Naive thymus-derived CD8-positive, alpha-beta T cell (primary cell): ENCODE measurements at regions not wholly inside any gene's neighbourhood (a gene's known extent, or its start where the extent isn't known, plus 50 kb on each side); places are given as distances from the start of the nearest gene placed in this dataset.

Experiments
- ATAC-seq, 2 donors: fragments of 150-1000 bp; cut with Tn5 transposase in 1 of 2; sonication (Bioruptor Pico), chemical (Tn5 transposase) in 1 of 2; 1 replicate in 1 of 2; 2 replicates in 1 of 2; pipeline ENCODE4 v1.10.0; 2021; ENCODE audit warnings: mild to moderate bottlenecking in 2 of 2, moderate library complexity in 2 of 2
- POLR2A ChIA-PET: fragments of 350-600 bp; sonication (Branson Sonifier 250); formaldehyde crosslinking; loops from one replicate; lab custom pipeline; 2021; ENCODE audit warnings: antibody characterized with exemption; lab: Charles Lee
- DNase-seq, 10 donors: peaks; one replicate each; pipeline versions ENCODE4 v3.0.0 to v3.0.0-alpha.2; 2020 to 2022
- H3K27ac Mint-ChIP-seq, 10 donors: one replicate each; pipeline ENCODE4 v1.8.0; 2020 to 2022; ENCODE audit warnings: mild to moderate bottlenecking in 10 of 10, mixed read lengths in 10 of 10, moderate library complexity in 4 of 10, inconsistent platforms in 1 of 10
- H3K27me3 Mint-ChIP-seq, 5 donors: one replicate each; pipeline ENCODE4 v1.8.0; 2021 to 2022; ENCODE audit warnings: mixed read lengths in 5 of 5
- H3K36me3 Mint-ChIP-seq, 3 donors: one replicate each; pipeline ENCODE4 v1.8.0; 2020 to 2022; ENCODE audit warnings: mixed read lengths in 3 of 3, mild to moderate bottlenecking in 2 of 3, inconsistent platforms in 1 of 3
- H3K4me1 Mint-ChIP-seq, 4 donors: one replicate each; pipeline ENCODE4 v1.8.0; 2021 to 2022; ENCODE audit warnings: mixed read lengths in 4 of 4
- H3K4me3 Mint-ChIP-seq, 10 donors: one replicate each; pipeline ENCODE4 v1.8.0; 2020 to 2022; ENCODE audit warnings: mild to moderate bottlenecking in 10 of 10, mixed read lengths in 10 of 10, moderate library complexity in 6 of 10, inconsistent platforms in 1 of 10
- H3K9me3 Mint-ChIP-seq, 9 donors: one replicate each; pipeline ENCODE4 v1.8.0; 2020 to 2022; ENCODE audit warnings: mixed read lengths in 9 of 9, mild to moderate bottlenecking in 3 of 9, inconsistent platforms in 1 of 9, moderate library complexity in 1 of 9

- H3K27ac Mint-ChIP-seq: no peak overlapping the region
- POLR2A ChIA-PET: no interaction called here
- no peak for DNase-seq
- ATAC-seq: no peak
- no peaks in the 10 kb centered on the region for H3K36me3 Mint-ChIP-seq
- peaks cover 10 to 23% (median 13%) of the 10 kb centered on the region in 5 donors for H3K27me3 Mint-ChIP-seq
- no peak overlapping the region for H3K4me3 Mint-ChIP-seq
- H3K9me3 Mint-ChIP-seq: peaks cover 0 to 12% (median 0%) of the 10 kb centered on the region in 9 donors
- peaks cover 0 to 2% (median 0%) of the 10 kb centered on the region in 4 donors for H3K4me1 Mint-ChIP-seq
These were observed 395.0 kb downstream of the SMOC2 start for GRCh38 chr6:168835991-168836390.

- DNase-seq (no peak), ATAC-seq (no peak)
- Mint-ChIP-seq H3K27me3 (peaks cover 10 to 23% (median 13%) of the 10 kb centered on the region in 5 donors), H3K4me3 (no peak overlapping the region), H3K9me3 (peaks cover 0 to 12% (median 0%) of the 10 kb centered on the region in 9 donors), H3K4me1 (peaks cover 0 to 2% (median 0%) of the 10 kb centered on the region in 4 donors), H3K36me3 (no peaks in the 10 kb centered on the region), H3K27ac (no peak overlapping the region)
- POLR2A ChIA-PET: no interaction called here
These were observed 393.8 kb downstream of the SMOC2 start for GRCh38 chr6:168834801-168835200.

- Mint-ChIP-seq H3K27ac (no peak overlapping the region), H3K36me3 (no peaks in the 10 kb centered on the region), H3K4me1 (no peaks in the 10 kb centered on the region), H3K4me3 (no peak overlapping the region), H3K9me3 (peaks cover 0 to 5% (median 0%) of the 10 kb centered on the region in 9 donors), H3K27me3 (peaks cover 10 to 23% (median 13%) of the 10 kb centered on the region in 5 donors)
- no peak for ATAC-seq
- DNase-seq: no peak
- POLR2A ChIA-PET: no interaction called here
These were observed 393.1 kb downstream of the SMOC2 start for GRCh38 chr6:168834042-168834587.

GRCh38 chr6:168828800-168829199, 387.8 kb downstream of the SMOC2 start:
- Mint-ChIP-seq H3K27me3 (peaks cover 0 to 5% (median 3%) of the 10 kb centered on the region in 5 donors), H3K4me3 (no peak overlapping the region), H3K9me3 (peaks cover 0 to 2% (median 0%) of the 10 kb centered on the region in 9 donors), H3K4me1 (no peaks in the 10 kb centered on the region), H3K36me3 (no peaks in the 10 kb centered on the region), H3K27ac (no peak overlapping the region)
- POLR2A ChIA-PET: no interaction called here
- no peak for ATAC-seq
- no peak for DNase-seq

- DNase-seq (no peak), ATAC-seq (no peak)
- no peaks in the 10 kb centered on the region for H3K4me1 Mint-ChIP-seq
- H3K27ac Mint-ChIP-seq: no peak overlapping the region
- H3K9me3 Mint-ChIP-seq: peaks cover 0 to 3% (median 0%) of the 10 kb centered on the region in 9 donors
- POLR2A ChIA-PET: no interaction called here
- H3K4me3 Mint-ChIP-seq: no peak overlapping the region
- peaks cover 0 to 3% (median 0%) of the 10 kb centered on the region in 5 donors for H3K27me3 Mint-ChIP-seq
- H3K36me3 Mint-ChIP-seq: no peaks in the 10 kb centered on the region
These were observed 387.1 kb downstream of the SMOC2 start for GRCh38 chr6:168828035-168828434.

GRCh38 chr6:168827586-168827871, 386.5 kb downstream of the SMOC2 start:
- Mint-ChIP-seq H3K4me3 (no peak overlapping the region), H3K36me3 (no peaks in the 10 kb centered on the region), H3K9me3 (peaks cover 0 to 3% (median 0%) of the 10 kb centered on the region in 9 donors), H3K4me1 (no peaks in the 10 kb centered on the region), H3K27ac (no peak overlapping the region), H3K27me3 (peaks cover 0 to 2% (median 0%) of the 10 kb centered on the region in 5 donors)
- no peak for ATAC-seq
- POLR2A ChIA-PET: no interaction called here
- DNase-seq: no peak

GRCh38 chr6:168826726-168827585, 386.0 kb downstream of the SMOC2 start:
- H3K4me1 Mint-ChIP-seq: no peaks in the 10 kb centered on the region
- POLR2A ChIA-PET: no interaction called here
- ATAC-seq: no peak

GRCh38 chr6:168826078-168826390, 385.1 kb downstream of the SMOC2 start:
- POLR2A ChIA-PET: no interaction called here

More at GRCh38 chr6:168826726-168827585, 386.0 kb downstream of the SMOC2 start:
- H3K27ac Mint-ChIP-seq: no peak overlapping the region
- H3K27me3 Mint-ChIP-seq: peaks cover 0 to 2% (median 0%) of the 10 kb centered on the region in 5 donors
- H3K4me3 Mint-ChIP-seq: no peak overlapping the region
- H3K36me3 Mint-ChIP-seq: no peaks in the 10 kb centered on the region
- no peak for DNase-seq
- peaks cover 0 to 3% (median 0%) of the 10 kb centered on the region in 9 donors for H3K9me3 Mint-ChIP-seq

GRCh38 chr6:168825226-168826077, 384.5 kb downstream of the SMOC2 start:
- H3K36me3 Mint-ChIP-seq: no peaks in the 10 kb centered on the region
- peaks cover 0 to 3% (median 0%) of the 10 kb centered on the region in 9 donors for H3K9me3 Mint-ChIP-seq
- POLR2A ChIA-PET: no interaction called here
- ATAC-seq (no peak), DNase-seq (no peak)
- H3K4me1 Mint-ChIP-seq: no peaks in the 10 kb centered on the region
- no peak overlapping the region for H3K4me3 Mint-ChIP-seq
- H3K27me3 Mint-ChIP-seq: peaks cover 0 to 4% (median 0%) of the 10 kb centered on the region in 5 donors
- no peak overlapping the region for H3K27ac Mint-ChIP-seq

More at GRCh38 chr6:168826078-168826390, 385.1 kb downstream of the SMOC2 start:
- H3K27ac Mint-ChIP-seq: no peak overlapping the region
- H3K9me3 Mint-ChIP-seq: peaks cover 0 to 3% (median 0%) of the 10 kb centered on the region in 9 donors
- DNase-seq (no peak), ATAC-seq (no peak)
- H3K4me3 Mint-ChIP-seq: no peak overlapping the region
- H3K27me3 Mint-ChIP-seq: peaks cover 0 to 3% (median 0%) of the 10 kb centered on the region in 5 donors
- H3K4me1 Mint-ChIP-seq: no peaks in the 10 kb centered on the region
- no peaks in the 10 kb centered on the region for H3K36me3 Mint-ChIP-seq

GRCh38 chr6:168823397-168824212, 382.6 kb downstream of the SMOC2 start:
- ATAC-seq (no peak), DNase-seq (no peak)
- no peak overlapping the region for H3K27ac Mint-ChIP-seq
- H3K4me3 Mint-ChIP-seq: no peak overlapping the region
- POLR2A ChIA-PET: no interaction called here
- no peaks in the 10 kb centered on the region for H3K4me1 Mint-ChIP-seq
- H3K9me3 Mint-ChIP-seq: peaks cover 0 to 4% (median 0%) of the 10 kb centered on the region in 9 donors
- H3K27me3 Mint-ChIP-seq: peaks cover 0 to 6% (median 2%) of the 10 kb centered on the region in 5 donors
- no peaks in the 10 kb centered on the region for H3K36me3 Mint-ChIP-seq

- Mint-ChIP-seq H3K9me3 (peaks cover 0 to 8% (median under 1%) of the 10 kb centered on the region in 9 donors), H3K27ac (no peak overlapping the region), H3K36me3 (no peaks in the 10 kb centered on the region), H3K4me1 (no peaks in the 10 kb centered on the region), H3K27me3 (peaks cover 2 to 19% (median 6%) of the 10 kb centered on the region in 5 donors), H3K4me3 (no peak overlapping the region)
- DNase-seq (no peak), ATAC-seq (no peak)
- POLR2A ChIA-PET: no interaction called here
These were observed 381.4 kb downstream of the SMOC2 start for GRCh38 chr6:168822376-168822775.

GRCh38 chr6:168819546-168819945, 378.6 kb downstream of the SMOC2 start:
- no peak overlapping the region for H3K4me3 Mint-ChIP-seq
- no peak for ATAC-seq
- no peaks in the 10 kb centered on the region for H3K4me1 Mint-ChIP-seq
- no peak for DNase-seq
- H3K36me3 Mint-ChIP-seq: no peaks in the 10 kb centered on the region
- peaks cover 0 to 21% (median 5%) of the 10 kb centered on the region in 9 donors for H3K9me3 Mint-ChIP-seq
- peaks cover 4 to 34% (median 8%) of the 10 kb centered on the region in 5 donors for H3K27me3 Mint-ChIP-seq
- H3K27ac Mint-ChIP-seq: no peak overlapping the region
- POLR2A ChIA-PET: no interaction called here
